ENCODE measurements at regions not wholly inside any gene's neighbourhood (a gene's known extent, or its start where the extent isn't known, plus 50 kb on each side); places are given as distances from the start of the nearest gene placed in this dataset.
A peak's percentile ranks its signal among the peaks of the same experiment; 100 is the strongest.

- no peak for DNase-seq (ENCODE audit: low read depth)
- no peak for TF ChIP-seq CTCF (conservative IDR thresholded peaks at IDR 0.05; ENCODE audit: low read depth, low read length)
- H3K4me3 ChIP-seq (ENCODE audit: low read depth, low read length), result no peak overlapping the region
Observed at GRCh38 chrX:5265324-5265850, 963.3 kb downstream of the NLGN4X start.

- H3K4me3 ChIP-seq (ENCODE audit: low read depth, low read length), result no peak overlapping the region
- no peak for TF ChIP-seq CTCF (conservative IDR thresholded peaks at IDR 0.05; ENCODE audit: low read depth, low read length)
- DNase-seq (ENCODE audit: low read depth), result no peak
Observed at GRCh38 chrX:5250106-5250505, 978.6 kb downstream of the NLGN4X start.

- H3K4me3 ChIP-seq (ENCODE audit: low read depth, low read length), result no peak overlapping the region
- no peak for DNase-seq (ENCODE audit: low read depth)
- TF ChIP-seq CTCF (conservative IDR thresholded peaks at IDR 0.05; ENCODE audit: low read depth, low read length), result no peak
Observed at GRCh38 chrX:5242091-5242790, 986.4 kb downstream of the NLGN4X start.

- TF ChIP-seq CTCF (conservative IDR thresholded peaks at IDR 0.05; ENCODE audit: low read depth, low read length), result no peak
- no peak for DNase-seq (ENCODE audit: low read depth)
- no peak overlapping the region for H3K4me3 ChIP-seq (ENCODE audit: low read depth, low read length)
Observed at GRCh38 chrX:5236749-5237148, 991.9 kb downstream of the NLGN4X start.

- peak; percentile 47 for TF ChIP-seq CTCF (conservative IDR thresholded peaks at IDR 0.05; ENCODE audit: low read depth, low read length)
- no peak for DNase-seq (ENCODE audit: low read depth)
- no peak overlapping the region for H3K4me3 ChIP-seq (ENCODE audit: low read depth, low read length)
Observed at GRCh38 chrX:5236096-5236495, 992.6 kb downstream of the NLGN4X start.

- H3K4me3 ChIP-seq (ENCODE audit: low read depth, low read length), result no peak overlapping the region
- TF ChIP-seq CTCF (conservative IDR thresholded peaks at IDR 0.05; ENCODE audit: low read depth, low read length), result no peak
- no peak for DNase-seq (ENCODE audit: low read depth)
Observed at GRCh38 chrX:5233830-5234229, 994.8 kb downstream of the NLGN4X start.

- peak; percentile 20 for DNase-seq (ENCODE audit: low read depth)
- H3K4me3 ChIP-seq (ENCODE audit: low read depth, low read length), result no peak overlapping the region
- no peak for TF ChIP-seq CTCF (conservative IDR thresholded peaks at IDR 0.05; ENCODE audit: low read depth, low read length)
Observed at GRCh38 chrX:5220421-5220820, 1008.2 kb downstream of the NLGN4X start.
